Skeletal muscle tissue (tissue), 3 donors: ENCODE measurements at regions not wholly inside any gene's neighbourhood (a gene's known extent, or its start where the extent isn't known, plus 50 kb on each side); places are given as distances from the start of the nearest gene placed in this dataset.

Experiments
- H3K27ac ChIP-seq: one replicate; pipeline ENCODE4 v1.7.0; 2013; ENCODE audit warnings: mild to moderate bottlenecking, low read depth, low read length, inconsistent platforms
- H3K27me3 ChIP-seq, 3 donors: one replicate each; pipeline ENCODE4 v1.7.0; 2013; ENCODE audit warnings: low read length in 3 of 3; ENCODE audit not compliant: control insufficient read depth in 3 of 3, insufficient read depth in 3 of 3
- H3K36me3 ChIP-seq, 3 donors: one replicate each; pipeline ENCODE4 v1.7.0; 2013; ENCODE audit warnings: low read length in 3 of 3; ENCODE audit not compliant: control insufficient read depth in 3 of 3, insufficient read depth in 3 of 3
- H3K4me1 ChIP-seq, 3 donors: one replicate each; pipeline ENCODE4 v1.7.0; 2013; ENCODE audit warnings: low read length in 3 of 3, mild to moderate bottlenecking in 3 of 3; ENCODE audit not compliant: control insufficient read depth in 3 of 3, insufficient read depth in 3 of 3
- H3K4me3 ChIP-seq, 3 donors: one replicate each; pipeline ENCODE4 v1.7.0; 2013; ENCODE audit warnings: low read length in 3 of 3
- H3K9ac ChIP-seq, 3 donors: one replicate each; pipeline ENCODE4 v1.7.0; 2013; ENCODE audit warnings: low read length in 3 of 3, mild to moderate bottlenecking in 3 of 3, moderate library complexity in 2 of 3, low read depth in 1 of 3
- H3K9me3 ChIP-seq, 3 donors: one replicate each; pipeline ENCODE4 v1.7.0; 2013; ENCODE audit warnings: low read length in 3 of 3; ENCODE audit not compliant: control insufficient read depth in 3 of 3
- donor health status: Osteomylitis.

DNA sequence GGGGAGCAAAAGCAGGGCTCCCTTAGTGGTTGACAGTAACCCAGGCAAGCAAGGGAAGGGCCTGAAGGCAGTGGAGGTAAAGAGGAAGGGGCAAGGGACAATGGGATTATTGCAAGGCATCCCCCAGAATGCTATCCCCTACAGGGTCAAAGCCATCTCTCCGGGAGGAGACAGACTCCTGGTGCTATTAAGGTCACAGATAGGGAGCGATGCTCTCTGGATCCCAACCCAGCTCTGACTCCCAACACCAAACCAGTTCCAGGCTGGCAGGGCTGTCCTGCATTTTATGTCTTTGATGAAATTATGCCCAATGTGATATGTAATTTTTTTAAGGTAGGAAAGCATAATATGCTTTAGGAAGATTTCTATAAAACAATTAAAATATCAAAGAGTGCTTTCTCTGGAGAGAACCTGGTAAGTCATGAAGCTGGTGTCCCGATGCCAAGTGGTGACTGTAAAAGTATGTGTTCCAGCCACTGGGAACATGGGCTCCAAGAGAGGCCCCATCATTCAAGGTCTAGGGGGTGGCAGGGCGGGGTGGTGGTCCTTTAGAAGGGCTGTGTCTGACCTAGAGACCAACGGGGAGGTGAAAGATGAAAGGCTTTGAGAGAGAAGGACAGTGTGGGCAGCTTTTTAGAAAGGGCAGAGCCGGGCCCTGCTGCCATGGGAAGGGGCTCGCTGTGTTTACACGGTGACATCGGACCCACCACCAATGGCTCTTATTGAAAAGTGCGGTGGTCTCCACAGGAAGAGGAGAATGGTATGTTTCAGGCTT is 276.5 kb downstream of the CDC5L start:
- H3K9ac ChIP-seq: no peak overlapping the region
- H3K9me3 ChIP-seq: no peaks in the 10 kb centered on the region
- no peaks in the 10 kb centered on the region for H3K36me3 ChIP-seq
- H3K4me3 ChIP-seq: no peak overlapping the region
- H3K27me3 ChIP-seq: peaks cover 0 to 10% (median 2%) of the 10 kb centered on the region in 3 donors
- no peak overlapping the region for H3K27ac ChIP-seq
- H3K4me1 ChIP-seq: peaks cover 0 to 3% (median 2%) of the 10 kb centered on the region in 3 donors

DNA sequence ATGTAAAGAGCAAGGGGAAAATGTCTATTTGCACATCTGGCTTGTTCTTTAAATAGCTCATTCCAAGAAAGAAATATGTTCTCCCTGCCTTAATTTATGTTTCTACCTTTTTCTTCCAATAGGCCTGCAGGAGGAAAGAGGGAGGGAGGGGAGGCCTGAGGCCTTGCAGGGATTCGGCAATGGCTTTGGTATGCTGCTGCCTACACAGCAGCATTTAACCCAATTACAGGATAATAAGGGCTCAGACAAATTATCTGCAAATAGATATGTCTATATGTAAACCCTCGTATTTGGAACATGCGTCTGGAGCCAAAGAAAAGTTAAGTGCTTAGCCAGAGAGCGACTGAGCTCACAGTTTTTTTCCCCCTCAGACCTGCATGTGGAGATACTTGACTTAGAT is 277.2 kb downstream of the CDC5L start:
- Histone ChIP-seq H3K4me3 (no peak overlapping the region), H3K9ac (no peak overlapping the region), H3K36me3 (no peaks in the 10 kb centered on the region), H3K27ac (no peak overlapping the region), H3K4me1 (peaks cover 0 to 3% (median 2%) of the 10 kb centered on the region in 3 donors), H3K27me3 (peaks cover 0 to 10% (median 2%) of the 10 kb centered on the region in 3 donors), H3K9me3 (no peaks in the 10 kb centered on the region)

DNA sequence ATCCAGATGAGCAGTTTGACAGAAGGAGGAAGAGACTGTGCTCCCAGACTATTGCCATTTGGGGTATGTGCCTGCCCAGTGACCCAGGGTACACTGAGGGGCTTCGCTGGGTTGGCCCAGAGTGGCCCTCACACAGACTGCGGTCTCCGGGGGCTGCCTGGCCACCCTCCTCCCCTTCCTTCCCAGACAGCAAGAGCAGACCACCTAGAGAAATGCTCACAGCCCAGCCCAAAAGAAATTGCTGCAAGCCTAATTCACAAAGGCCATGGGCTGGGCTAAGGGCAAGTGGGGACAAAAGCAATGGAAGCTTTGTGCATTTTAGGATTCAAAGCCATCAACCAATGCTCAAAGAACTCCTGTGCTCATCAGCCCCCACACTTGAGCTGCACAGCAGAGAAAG is 277.6 kb downstream of the CDC5L start:
- Histone ChIP-seq H3K36me3 (no peaks in the 10 kb centered on the region), H3K27ac (no peak overlapping the region), H3K9ac (no peak overlapping the region), H3K9me3 (no peaks in the 10 kb centered on the region), H3K27me3 (peaks cover 0 to 10% (median 2%) of the 10 kb centered on the region in 3 donors), H3K4me1 (peaks cover 0 to 3% (median 2%) of the 10 kb centered on the region in 3 donors), H3K4me3 (no peak overlapping the region)

DNA sequence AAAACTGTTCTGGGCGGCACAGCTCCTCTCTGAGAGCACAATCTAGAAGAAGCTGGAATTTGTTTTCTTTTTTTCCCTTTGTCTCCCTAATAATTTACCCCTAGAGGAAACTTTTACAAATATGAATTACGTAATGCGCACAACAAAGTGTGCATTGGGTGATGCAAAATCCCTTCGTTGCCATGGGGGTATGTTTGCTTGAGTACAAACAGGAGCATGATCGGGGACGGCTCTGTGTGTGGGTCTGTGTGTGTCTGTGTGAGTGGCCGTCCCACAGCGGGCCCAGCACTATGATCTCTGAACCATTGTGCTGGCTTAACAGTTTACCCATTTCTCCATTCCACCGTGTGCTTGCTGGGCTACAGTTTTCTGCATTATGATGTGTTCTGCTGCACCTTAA is 278.2 kb downstream of the CDC5L start:
- Histone ChIP-seq H3K4me1 (peaks cover 0 to 3% (median 2%) of the 10 kb centered on the region in 3 donors), H3K27ac (no peak overlapping the region), H3K27me3 (peaks cover 0 to 10% (median 2%) of the 10 kb centered on the region in 3 donors), H3K9ac (no peak overlapping the region), H3K9me3 (no peaks in the 10 kb centered on the region), H3K36me3 (no peaks in the 10 kb centered on the region), H3K4me3 (no peak overlapping the region)

DNA sequence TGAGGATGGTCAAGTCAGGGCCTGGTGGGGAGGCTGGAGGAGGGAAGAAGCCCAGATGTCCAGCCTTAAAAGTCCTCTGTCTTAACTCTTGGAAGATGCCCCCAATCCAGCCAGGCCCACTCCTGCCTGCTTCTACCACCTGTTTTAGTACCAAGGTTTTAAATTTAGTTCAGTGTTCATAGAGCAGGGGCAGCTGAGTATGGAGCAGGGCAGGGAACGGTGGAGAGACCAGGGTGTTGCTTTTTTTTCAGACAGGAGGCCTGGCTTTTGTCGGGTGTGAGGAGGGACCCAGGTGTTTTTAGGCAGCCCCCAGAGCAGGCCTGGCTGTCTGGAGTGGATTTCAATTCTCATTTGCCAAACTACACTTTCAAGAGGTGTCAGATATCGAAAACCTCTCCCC is 278.8 kb downstream of the CDC5L start:
- no peaks in the 10 kb centered on the region for H3K9me3 ChIP-seq
- H3K4me1 ChIP-seq: peaks cover 0 to 3% (median 2%) of the 10 kb centered on the region in 3 donors
- no peaks in the 10 kb centered on the region for H3K36me3 ChIP-seq
- no peak overlapping the region for H3K9ac ChIP-seq
- H3K27ac ChIP-seq: no peak overlapping the region
- H3K27me3 ChIP-seq: peaks cover 0 to 10% (median 2%) of the 10 kb centered on the region in 3 donors
- no peak overlapping the region for H3K4me3 ChIP-seq

DNA sequence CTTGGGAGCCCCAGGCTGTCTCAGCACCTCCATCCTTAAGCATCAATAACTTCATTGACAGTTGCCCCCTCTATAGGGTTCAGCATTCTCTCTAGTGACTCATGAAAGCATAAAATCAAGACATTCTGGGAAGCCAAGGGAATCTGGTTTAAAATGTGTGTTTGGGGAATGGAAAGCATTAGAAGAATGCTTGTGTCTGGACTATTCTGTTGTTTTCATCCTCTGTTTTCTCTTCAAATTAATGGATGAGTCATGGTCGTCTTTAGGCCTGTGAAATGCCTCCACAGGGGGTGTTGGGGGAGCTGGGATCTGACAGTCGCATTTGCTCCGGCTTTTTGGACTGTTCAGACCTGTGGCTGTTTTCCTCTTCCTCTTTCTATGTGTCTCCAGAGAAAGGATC is 279.7 kb downstream of the CDC5L start:
- no peak overlapping the region for H3K4me3 ChIP-seq
- H3K9ac ChIP-seq: no peak overlapping the region
- H3K36me3 ChIP-seq: no peaks in the 10 kb centered on the region
- peaks cover 0 to 13% (median 2%) of the 10 kb centered on the region in 3 donors for H3K27me3 ChIP-seq
- H3K4me1 ChIP-seq: peaks cover 0 to 3% (median 2%) of the 10 kb centered on the region in 3 donors
- peak overlapping the region; percentile 30 for H3K27ac ChIP-seq
- no peaks in the 10 kb centered on the region for H3K9me3 ChIP-seq

DNA sequence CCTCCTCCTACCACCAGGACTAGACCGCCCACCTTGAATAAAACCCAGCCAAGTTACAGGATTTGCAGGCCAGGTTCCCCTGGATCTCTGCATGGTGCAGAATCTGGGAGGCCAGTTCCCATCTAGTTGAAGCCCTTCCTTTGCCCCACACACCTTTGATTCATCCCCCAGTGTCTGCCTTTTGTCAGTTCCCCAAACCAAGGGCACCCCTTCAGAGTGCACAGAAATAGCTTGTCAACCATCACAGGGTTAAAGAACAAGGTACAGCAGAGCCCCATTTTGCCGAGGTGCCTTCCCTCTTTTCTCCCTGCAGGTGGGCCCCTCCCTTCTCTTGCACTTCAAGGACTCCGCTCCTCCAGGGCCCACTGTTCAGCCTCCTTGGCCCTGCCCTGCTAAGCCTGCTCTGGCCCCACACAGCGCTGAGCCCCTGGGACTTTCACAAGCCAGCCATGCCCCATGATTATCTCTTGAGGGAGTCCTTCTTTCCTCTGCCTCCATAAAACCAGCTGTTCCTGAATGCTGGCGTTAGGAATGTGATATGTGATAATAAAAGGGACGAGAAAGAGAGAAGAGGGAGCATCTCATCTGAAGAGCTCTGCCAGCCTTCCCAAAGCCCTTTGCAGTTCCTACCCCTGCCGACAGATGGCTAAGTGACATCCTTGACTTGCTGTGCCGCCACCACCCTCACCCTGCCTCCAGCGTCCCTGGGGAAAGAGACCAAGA is 280.3 kb downstream of the CDC5L start:
- H3K27ac ChIP-seq: no peak overlapping the region
- peaks cover 0 to 8% (median 2%) of the 10 kb centered on the region in 3 donors for H3K27me3 ChIP-seq
- peaks cover 0 to 3% (median 2%) of the 10 kb centered on the region in 3 donors for H3K4me1 ChIP-seq
- H3K4me3 ChIP-seq: no peak overlapping the region
- no peaks in the 10 kb centered on the region for H3K9me3 ChIP-seq
- H3K9ac ChIP-seq: no peak overlapping the region
- no peaks in the 10 kb centered on the region for H3K36me3 ChIP-seq

DNA sequence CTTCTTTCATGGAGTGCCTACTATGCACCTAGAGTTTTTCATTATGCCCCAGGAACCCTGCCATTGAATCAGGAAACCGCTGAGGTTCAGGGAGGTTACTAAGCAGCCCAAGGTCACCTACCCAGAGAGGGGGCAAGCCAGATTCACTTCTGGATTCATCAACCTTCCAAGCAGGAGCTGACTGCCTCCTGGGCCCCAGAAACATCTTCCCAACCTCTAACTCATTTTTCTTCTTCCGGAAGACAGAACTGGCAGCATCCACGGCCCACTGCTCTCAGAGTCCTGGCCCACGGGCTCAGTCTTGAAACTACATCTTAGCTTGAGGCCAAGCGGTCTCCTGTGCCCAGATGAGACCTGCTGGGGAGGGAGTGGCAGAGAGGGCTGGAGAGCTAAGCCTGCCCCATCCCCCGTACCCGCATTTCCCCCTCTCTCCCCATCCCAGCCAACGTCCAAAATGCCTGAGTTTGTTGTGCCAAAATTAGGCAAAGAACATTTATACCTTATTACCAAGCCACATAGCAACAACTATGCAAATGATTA is 281.0 kb downstream of the CDC5L start:
- Histone ChIP-seq H3K27me3 (peaks cover 0 to 8% (median 2%) of the 10 kb centered on the region in 3 donors), H3K4me3 (no peak overlapping the region), H3K9ac (no peak overlapping the region)

DNA sequence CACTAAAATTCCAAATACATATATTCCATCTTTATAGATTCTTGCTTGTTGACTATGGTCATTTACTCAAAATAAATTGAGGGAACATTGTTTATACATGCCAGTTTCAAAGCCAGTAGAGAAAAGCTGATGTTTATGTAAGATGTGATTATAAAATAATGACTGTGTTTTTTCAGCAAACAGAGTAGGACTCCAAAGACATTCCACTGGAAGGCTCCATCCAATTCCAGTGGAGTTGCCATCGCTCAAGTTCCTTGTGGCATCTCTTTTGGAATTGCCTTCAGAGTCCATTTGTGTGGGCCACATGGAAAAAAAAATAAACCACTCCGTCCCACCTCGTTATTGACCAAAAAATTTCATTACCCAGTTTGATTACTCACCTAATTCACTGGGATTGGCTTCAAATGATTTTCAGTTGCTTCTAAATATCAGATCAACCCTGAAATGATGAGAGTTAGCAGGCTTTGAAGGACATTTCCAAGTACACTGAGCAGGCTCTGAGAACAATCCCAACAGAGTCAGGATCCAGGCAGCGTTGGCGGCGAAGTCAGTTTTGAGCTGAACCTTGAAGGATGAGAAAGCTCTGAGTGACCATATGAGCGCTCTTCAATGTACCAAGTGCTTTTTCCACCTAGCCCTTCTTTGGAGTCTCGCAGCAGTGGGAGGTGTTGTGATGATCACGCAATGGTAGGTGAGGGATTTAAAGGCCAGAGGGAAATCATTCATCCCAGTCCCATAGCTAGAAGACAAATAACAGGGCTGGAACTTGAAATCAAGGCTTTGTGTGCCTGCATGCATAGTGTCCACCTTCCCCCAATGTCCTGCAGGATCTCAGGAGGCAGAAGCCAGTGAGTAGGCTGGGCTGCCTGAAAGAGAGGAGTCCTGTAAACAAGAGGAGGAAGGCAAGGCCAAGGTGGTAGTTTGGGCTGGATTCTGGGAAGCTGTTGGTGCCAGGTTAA is 281.7 kb downstream of the CDC5L start:
- H3K9ac ChIP-seq: no peak overlapping the region
- no peaks in the 10 kb centered on the region for H3K9me3 ChIP-seq
- H3K36me3 ChIP-seq: no peaks in the 10 kb centered on the region
- peaks cover 0 to 3% (median 2%) of the 10 kb centered on the region in 3 donors for H3K4me1 ChIP-seq
- H3K27me3 ChIP-seq: peaks cover 0 to 4% (median 2%) of the 10 kb centered on the region in 3 donors
- H3K4me3 ChIP-seq: no peak overlapping the region
- H3K27ac ChIP-seq: no peak overlapping the region

More for the DNA sequence above, 281.0 kb downstream of the CDC5L start:
- H3K36me3 ChIP-seq: no peaks in the 10 kb centered on the region
- H3K9me3 ChIP-seq: no peaks in the 10 kb centered on the region
- H3K27ac ChIP-seq: no peak overlapping the region
- peaks cover 0 to 3% (median 2%) of the 10 kb centered on the region in 3 donors for H3K4me1 ChIP-seq
